ENCODE measurements at regions not wholly inside any gene's neighbourhood (a gene's known extent, or its start where the extent isn't known, plus 50 kb on each side); places are given as distances from the start of the nearest gene placed in this dataset.

DNA sequence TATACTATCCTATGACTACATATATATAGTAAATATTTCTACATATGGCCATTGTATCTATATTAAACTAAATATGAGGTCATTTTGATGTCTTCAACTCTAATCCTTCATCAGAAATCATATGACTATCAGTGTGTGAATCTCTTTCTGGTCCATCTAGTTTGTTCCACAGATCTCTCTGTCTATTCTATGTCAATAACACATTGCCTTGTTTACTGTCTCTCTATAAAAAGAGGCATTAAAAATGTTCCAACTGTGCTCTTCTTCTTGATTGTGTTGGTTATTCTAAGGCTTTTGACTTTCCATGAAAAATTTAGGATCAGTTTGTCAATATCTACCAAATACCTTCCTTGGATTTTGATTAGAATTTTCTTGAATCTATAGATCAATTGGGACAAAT lies 338.3 kb upstream of the FSTL5 start:
- TF ChIP-seq, protein P1, sequence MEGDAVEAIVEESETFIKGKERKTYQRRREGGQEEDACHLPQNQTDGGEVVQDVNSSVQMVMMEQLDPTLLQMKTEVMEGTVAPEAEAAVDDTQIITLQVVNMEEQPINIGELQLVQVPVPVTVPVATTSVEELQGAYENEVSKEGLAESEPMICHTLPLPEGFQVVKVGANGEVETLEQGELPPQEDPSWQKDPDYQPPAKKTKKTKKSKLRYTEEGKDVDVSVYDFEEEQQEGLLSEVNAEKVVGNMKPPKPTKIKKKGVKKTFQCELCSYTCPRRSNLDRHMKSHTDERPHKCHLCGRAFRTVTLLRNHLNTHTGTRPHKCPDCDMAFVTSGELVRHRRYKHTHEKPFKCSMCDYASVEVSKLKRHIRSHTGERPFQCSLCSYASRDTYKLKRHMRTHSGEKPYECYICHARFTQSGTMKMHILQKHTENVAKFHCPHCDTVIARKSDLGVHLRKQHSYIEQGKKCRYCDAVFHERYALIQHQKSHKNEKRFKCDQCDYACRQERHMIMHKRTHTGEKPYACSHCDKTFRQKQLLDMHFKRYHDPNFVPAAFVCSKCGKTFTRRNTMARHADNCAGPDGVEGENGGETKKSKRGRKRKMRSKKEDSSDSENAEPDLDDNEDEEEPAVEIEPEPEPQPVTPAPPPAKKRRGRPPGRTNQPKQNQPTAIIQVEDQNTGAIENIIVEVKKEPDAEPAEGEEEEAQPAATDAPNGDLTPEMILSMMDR (IDR thresholded peaks at IDR 0.05): no peak
- TF ChIP-seq POLR2A (IDR thresholded peaks at IDR 0.05): no peak
